ENCODE measurements at regions not wholly inside any gene's neighbourhood (a gene's known extent, or its start where the extent isn't known, plus 50 kb on each side); places are given as distances from the start of the nearest gene placed in this dataset.

- Histone ChIP-seq H4K5ac (ENCODE audit: insufficient read length, low read depth, low read length) (no peak overlapping the region), H2BK5ac (ENCODE audit: insufficient read length, low read length) (no peak overlapping the region), H3K18ac (ENCODE audit: insufficient read length, low read depth, low read length) (no peak overlapping the region), H3K56ac (ENCODE audit: insufficient read length, low read depth, low read length) (no peak overlapping the region), H3K9me3 (ENCODE audit: control insufficient read depth, low read depth, low read length) (no peaks in the 10 kb centered on the region), H4K8ac (replicated peaks; ENCODE audit: insufficient read length, low read depth, low read length) (no peak overlapping the region), H2BK12ac (ENCODE audit: insufficient read length, low read depth, low read length) (no peak overlapping the region), H3K4me1 (ENCODE audit: insufficient read depth, low read length) (no peaks in the 10 kb centered on the region; the same call in 1 of the 2 replicates), H3K79me1 (ENCODE audit: insufficient read depth, low read depth, low read length, poor library complexity, severe bottlenecking) (no peaks in the 10 kb centered on the region), H3K23ac (ENCODE audit: insufficient read length, low read depth, low read length) (no peak overlapping the region), H3K27ac (ENCODE audit: insufficient read length, low read depth, low read length) (no peak overlapping the region), H3K4ac (ENCODE audit: low read depth, low read length) (no peak overlapping the region), H2BK15ac (ENCODE audit: low read depth, low read length) (no peak overlapping the region), H3T11ph (ENCODE audit: low read length) (no peak overlapping the region), H3K23me2 (ENCODE audit: insufficient read length, low read depth, low read length, poor library complexity, severe bottlenecking) (no peaks in the 10 kb centered on the region), H2BK20ac (ENCODE audit: low read depth, low read length, poor library complexity, severe bottlenecking) (no peak overlapping the region), H3K27me3 (ENCODE audit: insufficient read depth, low read length) (no peaks in the 10 kb centered on the region; the same call in 1 of the 2 replicates), H2AK5ac (ENCODE audit: insufficient read length, low read length) (no peak overlapping the region), H4K91ac (ENCODE audit: insufficient read length, low read depth, low read length) (no peak overlapping the region), H3K79me2 (ENCODE audit: insufficient read depth, low read length) (no peaks in the 10 kb centered on the region), H4K20me1 (ENCODE audit: control insufficient read depth, insufficient read depth, insufficient read length) (no peaks in the 10 kb centered on the region), H3K9ac (ENCODE audit: extremely low read depth, insufficient read length, low read length) (no peak overlapping the region), H2BK120ac (ENCODE audit: low read depth, low read length, poor library complexity, severe bottlenecking) (no peak overlapping the region), H3K14ac (ENCODE audit: insufficient read depth, low read length) (no peak overlapping the region), H3K4me2 (ENCODE audit: insufficient read depth, insufficient read length, low read length) (no peak overlapping the region), H2AFZ (ENCODE audit: low read length) (no peak overlapping the region)
- Mint-ChIP-seq H3K36me3 (ENCODE audit: insufficient read depth in 1 of 3, low read depth in 3 of 3) (peaks cover 0 to 2% (median 0%) of the 10 kb centered on the region in 3 experiments; a peak in 2 of 7 replicates), H3K27ac (no peak overlapping the region), H3K4me3 (no peak overlapping the region), H3K9me3 (peaks cover 2 to 7% of the 10 kb centered on the region in 2 experiments; a peak in 4 of 5 replicates), H3K4me1 (peaks cover 27 to 30% of the 10 kb centered on the region in 2 experiments), H3K27me3 (ENCODE audit: low read depth) (peaks cover 54% of the 10 kb centered on the region)
- DNase-seq: no peak
- TF ChIP-seq CTCF (conservative IDR thresholded peaks at IDR 0.05): no peak
- WGBS (ENCODE audit: extremely low coverage, insufficient read length, low lambda C conversion rate): no CpG with 5 or more reads among the region's 4 CpGs
Measured at GRCh38 chr6:119726086-119726485, 376.5 kb upstream of the MAN1A1 start.

All from H9 (cell line).